Central memory CD4-positive, alpha-beta T cell (primary cell): ENCODE measurements at regions not wholly inside any gene's neighbourhood (a gene's known extent, or its start where the extent isn't known, plus 50 kb on each side); places are given as distances from the start of the nearest gene placed in this dataset.

ENCODE experiments used
- DNase-seq: peaks from one replicate; pipeline ENCODE4 v3.0.0; 2022

GRCh38 chr15:69530991-69531664 lies 78.5 kb downstream of the RPLP1 start:
- DNase-seq = no peak

GRCh38 chr15:69531665-69532027 lies 79.0 kb downstream of the RPLP1 start:
- no peak for DNase-seq

DNA sequence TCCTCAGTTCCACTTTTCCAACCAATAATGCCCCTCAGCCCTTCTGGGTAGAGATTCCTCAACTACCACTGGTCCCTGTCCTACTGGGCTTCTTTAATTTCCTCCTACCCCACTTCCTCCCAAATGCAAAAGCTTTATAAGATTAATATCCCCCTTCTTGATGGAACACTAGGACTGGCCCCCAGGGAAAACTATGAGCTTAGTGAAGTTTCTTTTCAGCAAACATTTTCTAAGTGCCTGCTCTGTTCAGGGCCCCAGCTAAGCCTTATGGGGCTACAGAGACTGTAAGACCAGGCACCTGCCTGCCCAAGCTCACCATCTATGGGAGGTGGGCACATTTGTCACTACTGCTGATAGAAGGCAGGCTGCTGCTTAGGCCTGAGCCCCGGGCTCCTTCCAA lies 79.4 kb downstream of the RPLP1 start:
- no peak for DNase-seq

GRCh38 chr15:69532856-69533255 lies 80.2 kb downstream of the RPLP1 start:
- DNase-seq = no peak

- no peak for DNase-seq
Observed at GRCh38 chr15:69533522-69533921, 80.9 kb downstream of the RPLP1 start.

DNA sequence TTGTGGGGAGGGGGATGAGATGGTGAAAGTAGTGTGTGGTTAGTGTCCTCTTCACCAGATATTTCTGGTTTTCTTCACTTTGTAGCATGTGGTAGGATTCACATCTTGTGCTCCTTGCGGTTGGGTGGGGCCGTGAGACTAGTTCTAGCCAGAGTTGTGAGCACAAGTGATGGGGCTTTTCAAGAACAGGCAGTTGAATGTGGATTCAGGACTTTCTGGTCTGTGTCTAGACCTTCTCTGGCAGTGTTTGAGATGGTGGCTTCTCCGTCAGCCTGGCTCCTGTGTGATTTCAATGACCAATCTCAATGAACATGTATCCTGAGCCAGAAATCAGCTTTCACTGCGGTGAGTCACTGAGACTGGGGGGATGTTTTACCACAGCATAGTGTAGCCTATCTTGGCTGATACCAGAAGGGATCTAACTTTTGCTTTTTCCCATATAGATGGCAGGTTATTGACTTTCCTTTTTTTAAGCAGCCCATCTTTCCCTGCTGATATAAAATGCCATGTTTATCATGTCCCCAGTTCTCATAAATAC lies 82.6 kb downstream of the RPLP1 start:
- no peak for DNase-seq

DNA sequence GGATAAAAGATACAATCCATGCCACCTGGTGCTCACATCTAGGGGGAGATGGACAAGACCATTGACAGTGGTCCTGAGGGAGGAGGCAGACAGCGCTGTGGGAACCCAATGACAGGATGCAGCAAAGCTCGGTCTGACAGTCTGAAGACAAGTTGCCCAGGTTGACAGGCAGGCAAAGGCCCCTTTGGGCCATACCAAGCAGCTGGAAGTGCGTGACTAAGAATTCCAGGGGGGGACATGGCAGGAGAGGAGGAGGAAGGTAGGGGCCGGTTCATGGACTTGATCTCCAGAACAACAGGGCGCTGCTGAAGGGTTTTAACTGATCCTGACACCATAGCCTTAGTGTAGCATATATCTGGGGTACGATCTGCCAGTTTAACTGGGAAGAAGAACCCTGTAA lies 83.4 kb downstream of the RPLP1 start:
- DNase-seq = no peak

- DNase-seq = no peak
Observed at GRCh38 chr15:69536726-69537512, 84.3 kb downstream of the RPLP1 start.

DNA sequence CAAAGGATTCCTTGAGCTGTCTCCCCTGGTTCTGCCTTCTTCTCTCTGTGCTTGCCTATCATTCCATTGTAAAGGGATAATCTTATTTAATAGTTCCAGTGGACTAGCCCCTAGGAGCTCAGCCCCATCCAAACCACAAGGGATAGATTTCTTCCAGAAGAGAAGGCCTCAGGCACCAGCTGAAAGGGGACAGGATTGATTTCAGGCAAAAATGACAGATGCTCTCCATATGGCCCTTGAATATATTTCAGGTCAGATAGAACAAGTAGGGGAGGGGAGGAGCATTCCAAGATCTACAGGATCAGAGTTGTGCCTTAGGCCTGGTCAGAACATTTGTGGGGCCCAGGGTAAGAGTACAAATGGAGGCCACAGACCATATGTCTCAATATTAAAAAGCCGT lies 85.3 kb downstream of the RPLP1 start:
- DNase-seq = no peak

DNA sequence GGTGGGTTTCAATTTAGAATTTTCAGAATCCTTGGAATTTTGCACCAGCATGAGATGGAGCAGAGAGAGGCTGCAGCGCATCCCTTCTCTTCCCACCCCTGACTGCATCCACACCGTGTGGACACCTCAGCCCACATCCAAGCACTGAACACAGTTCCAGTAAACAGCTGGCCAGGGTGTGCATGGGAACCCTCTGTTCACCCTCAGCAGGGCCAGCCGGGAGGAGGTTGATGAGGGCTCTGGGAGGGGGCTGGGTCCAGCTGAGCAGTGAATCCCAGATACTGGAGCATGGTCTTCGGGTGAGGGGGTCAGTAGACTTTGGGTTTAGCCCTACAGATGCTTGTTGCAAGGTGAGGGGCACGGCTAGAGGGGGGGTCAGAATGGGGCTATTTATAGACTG lies 85.8 kb downstream of the RPLP1 start:
- DNase-seq = no peak

DNA sequence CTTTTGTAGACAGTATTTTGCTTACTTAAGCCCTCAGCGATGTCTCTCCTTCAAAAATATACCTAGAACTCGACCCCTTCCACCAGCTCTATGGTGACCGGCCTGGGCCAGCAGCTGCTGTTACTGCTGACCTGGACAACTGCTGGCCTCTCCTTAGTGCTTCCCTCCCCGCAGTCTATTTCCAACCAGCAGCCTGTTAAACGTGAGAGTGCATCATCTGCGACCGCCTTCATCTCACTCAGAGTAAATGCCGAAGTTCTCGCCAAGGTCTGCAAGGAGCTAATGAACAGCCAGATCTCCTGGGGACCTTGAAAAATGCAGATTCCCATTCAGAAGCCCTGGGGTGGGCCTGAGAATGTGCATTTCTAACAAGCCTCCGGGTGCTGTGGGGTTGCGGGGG lies 86.7 kb downstream of the RPLP1 start:
- no peak for DNase-seq

GRCh38 chr15:69540622-69541021 lies 88.0 kb downstream of the RPLP1 start:
- DNase-seq = no peak

GRCh38 chr15:69542028-69542427 lies 89.4 kb downstream of the RPLP1 start:
- no peak for DNase-seq

- DNase-seq = no peak
Observed at GRCh38 chr15:69543681-69544364, 91.2 kb downstream of the RPLP1 start.

DNA sequence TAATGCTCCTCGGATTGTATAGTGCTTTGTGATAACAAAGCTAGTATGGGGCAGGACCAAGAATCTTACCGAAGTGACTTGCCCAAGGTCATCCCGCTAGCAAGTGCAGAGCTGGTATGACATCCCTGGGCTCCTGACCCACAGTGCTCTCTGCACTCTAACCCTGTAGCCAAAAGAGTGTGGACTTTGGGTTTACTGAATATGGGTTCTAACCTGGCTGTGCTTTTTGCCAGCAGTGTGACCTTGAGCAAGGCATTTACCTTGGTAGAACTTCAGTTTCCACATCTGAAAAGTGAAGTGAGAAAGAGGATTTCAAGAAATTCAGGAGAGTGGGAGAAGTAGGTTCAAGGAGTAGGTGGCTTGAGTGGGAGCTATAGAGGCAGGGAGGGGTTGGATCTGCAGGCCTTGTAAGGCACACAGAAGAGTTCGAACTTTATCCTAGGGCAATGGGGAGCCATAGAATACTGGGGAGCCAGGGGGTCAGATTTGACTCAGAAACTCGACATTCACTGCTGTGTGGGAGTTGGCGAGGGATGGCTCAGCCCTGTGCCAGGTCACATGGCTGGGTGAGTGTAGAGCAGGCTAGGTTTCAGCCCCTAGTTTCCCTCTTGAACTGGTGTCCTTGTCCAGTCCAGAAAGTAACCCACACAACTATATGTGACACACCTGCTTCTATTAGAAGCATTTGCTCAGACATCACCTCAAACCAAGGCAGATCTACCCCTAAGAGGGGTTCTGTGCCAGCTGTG lies 91.9 kb downstream of the RPLP1 start:
- no peak for DNase-seq

DNA sequence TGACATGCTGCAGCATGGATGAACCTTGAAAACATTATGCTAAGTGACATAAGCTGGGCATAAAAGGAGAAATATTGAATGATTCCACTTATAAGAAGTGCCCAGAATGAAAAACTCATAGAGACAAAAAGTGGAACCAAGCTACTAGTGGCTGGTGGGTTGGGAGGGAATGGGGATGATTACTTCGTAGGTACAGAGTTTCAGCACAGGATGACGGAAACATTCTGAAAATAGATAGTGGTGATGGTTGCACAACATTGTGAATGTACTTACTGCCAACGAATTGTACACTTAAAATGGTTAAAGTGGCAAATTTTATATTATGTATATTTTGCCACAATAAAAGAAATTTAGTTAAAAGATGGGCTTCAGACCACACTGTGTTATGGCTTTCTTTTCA lies 93.6 kb downstream of the RPLP1 start:
- DNase-seq = no peak

DNA sequence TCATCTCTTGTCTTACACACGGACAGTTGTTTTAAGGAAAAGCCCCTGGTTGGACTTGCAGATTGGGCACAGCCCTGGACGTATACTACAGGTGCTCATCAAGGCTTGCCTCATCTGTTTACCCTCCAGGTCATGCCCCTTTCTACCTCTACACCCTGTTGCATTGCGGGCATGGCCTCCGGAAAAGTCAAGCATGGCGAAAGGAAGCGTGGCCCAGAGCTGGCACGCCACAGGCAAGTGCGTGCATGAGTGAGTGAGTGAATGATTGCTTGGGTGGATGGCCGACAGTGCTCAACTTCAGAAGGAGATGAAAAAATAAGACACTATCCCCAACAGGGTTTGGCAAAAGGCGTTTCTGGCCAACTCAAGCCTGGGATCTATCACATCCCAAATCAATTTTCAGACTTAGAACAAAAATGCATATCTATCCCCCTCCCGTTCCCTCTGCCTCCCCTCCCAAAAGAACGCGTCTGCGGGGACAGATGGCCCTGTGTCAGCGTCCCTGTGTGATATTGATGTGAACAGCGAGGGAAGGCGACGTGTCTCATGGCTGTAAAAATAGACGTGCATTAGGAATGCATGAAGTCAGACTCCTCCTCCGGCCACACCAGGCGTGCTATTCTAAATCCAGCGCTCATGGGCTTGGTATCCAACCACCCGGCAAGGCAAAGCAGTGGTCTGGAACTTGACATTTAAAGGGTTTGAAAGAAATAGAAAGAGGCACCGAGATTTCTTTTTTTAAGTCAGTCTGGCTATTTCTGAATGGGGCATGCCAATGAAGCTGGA lies 96.0 kb downstream of the RPLP1 start:
- DNase-seq = no peak

GRCh38 chr15:69551391-69552056 lies 98.9 kb downstream of the RPLP1 start:
- DNase-seq = no peak

DNA sequence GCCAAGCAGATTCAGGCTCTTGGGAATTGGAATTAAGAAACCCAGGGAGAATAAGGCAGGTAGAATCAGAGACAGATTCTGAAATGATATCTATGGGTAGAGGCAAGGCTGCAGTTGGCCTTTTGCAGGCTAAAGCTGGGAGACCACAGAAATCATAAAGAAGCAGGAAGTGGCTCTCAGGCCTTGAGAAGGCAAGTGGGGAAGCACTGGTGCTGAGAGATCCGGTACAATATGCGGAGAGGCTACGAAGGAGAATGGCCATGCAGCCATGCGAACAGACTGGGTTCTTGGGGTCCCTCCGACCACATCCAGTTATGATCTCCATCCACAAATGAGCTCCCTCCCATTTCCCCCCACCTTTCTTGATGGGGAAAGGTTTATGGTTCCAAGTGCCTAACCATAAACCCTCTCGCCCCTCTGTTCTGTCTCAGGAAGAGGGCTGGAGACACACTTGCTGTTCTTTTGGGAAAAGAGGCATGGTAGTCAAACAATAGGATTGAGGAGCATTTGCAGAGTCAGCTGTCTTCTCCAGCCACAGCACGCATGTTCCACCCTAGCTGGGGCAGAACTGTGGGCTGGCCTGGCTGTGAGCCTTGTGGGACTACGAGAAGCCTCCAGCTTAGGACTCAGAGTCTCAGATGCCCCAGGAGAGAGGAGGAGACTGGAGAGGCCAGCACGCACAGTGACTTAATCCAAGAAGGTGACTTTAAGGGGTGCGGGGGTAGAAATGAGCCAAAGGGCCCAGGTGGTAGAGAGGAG lies 99.6 kb downstream of the RPLP1 start:
- DNase-seq = no peak

- no peak for DNase-seq
Observed at GRCh38 chr15:69553686-69554085, 101.1 kb downstream of the RPLP1 start.
